ENCODE measurements at regions not wholly inside any gene's neighbourhood (a gene's known extent, or its start where the extent isn't known, plus 50 kb on each side); places are given as distances from the start of the nearest gene placed in this dataset.

DNA sequence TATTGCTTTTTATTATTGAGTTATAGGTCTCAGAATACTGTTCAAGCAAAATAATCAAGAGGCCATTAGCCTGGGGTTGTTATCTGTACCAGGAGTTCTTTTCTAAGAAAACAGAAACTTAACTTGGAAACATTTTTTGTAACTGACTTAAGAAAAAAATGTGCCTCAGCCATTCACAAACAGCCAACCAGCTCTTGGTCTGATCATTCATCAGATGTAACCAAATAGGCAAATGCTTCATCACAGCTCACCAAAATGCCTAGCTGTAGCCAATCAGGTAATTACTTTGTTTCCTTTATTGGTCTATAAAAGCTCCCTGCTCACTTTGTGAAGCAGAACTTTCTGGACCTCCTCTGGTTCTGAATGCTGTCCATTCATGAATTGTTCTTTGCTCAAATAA lies 387.7 kb downstream of the FAT4 start:
- Mint-ChIP-seq H3K27me3 (ENCODE audit: low read depth) (no peaks in the 10 kb centered on the region), H3K27ac (no peak overlapping the region), H3K4me1 (ENCODE audit: low read depth) (no peaks in the 10 kb centered on the region), H3K9me3 (peaks cover 2 to 3% of the 10 kb centered on the region in 2 donors), H3K4me3 (no peak overlapping the region), H3K36me3 (ENCODE audit: insufficient read depth in 2 of 2) (no peaks in the 10 kb centered on the region)
- no peak for DNase-seq
- ATAC-seq (replicated peaks in 1 of 2), result no peak

DNA sequence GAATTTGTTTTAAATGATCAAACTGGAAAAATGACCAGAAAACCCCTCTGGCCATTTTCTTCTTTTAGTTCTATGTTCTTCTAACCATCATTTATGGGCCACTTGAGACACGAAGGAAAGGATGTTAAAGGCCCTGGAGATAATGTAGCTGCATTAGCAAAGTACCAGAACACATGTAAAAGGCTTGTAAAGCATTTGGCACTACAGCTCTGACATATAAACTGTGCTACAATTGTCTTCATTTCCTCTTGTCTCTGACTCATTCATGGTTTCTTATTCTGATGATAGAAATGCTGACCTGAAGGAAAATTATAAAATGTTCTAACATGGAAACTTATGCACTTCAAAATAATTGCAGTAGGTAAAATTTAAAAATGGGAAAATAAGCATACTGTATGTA lies 388.7 kb downstream of the FAT4 start:
- H3K27ac Mint-ChIP-seq, result no peak overlapping the region
- H3K4me1 Mint-ChIP-seq (ENCODE audit: low read depth), result no peaks in the 10 kb centered on the region
- H3K27me3 Mint-ChIP-seq (ENCODE audit: low read depth), result no peaks in the 10 kb centered on the region
- no peak overlapping the region for H3K4me3 Mint-ChIP-seq
- H3K9me3 Mint-ChIP-seq, result peaks cover 2 to 3% of the 10 kb centered on the region in 2 donors
- no peaks in the 10 kb centered on the region for H3K36me3 Mint-ChIP-seq (ENCODE audit: insufficient read depth in 2 of 2)
- ATAC-seq (replicated peaks in 1 of 2) (no peak), DNase-seq (no peak)

DNA sequence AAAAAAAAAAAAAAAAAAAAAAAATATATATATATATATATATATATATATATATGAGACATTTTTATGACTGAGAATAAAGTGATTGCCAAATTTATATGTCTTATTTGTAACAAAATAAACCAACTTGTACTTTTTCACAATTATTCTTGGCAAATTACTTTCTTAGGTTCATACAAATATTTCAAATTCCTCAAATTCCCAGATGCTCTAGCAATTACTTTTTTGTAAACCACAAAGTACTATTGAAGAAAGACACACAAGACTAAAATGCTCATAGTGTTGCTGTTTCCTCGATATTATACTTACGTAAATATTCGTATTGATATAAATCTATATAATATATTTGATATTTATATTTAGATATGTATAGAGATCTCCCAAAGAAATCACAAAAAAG lies 390.0 kb downstream of the FAT4 start:
- Mint-ChIP-seq H3K36me3 (ENCODE audit: insufficient read depth in 2 of 2) (no peaks in the 10 kb centered on the region), H3K27me3 (ENCODE audit: low read depth) (no peaks in the 10 kb centered on the region), H3K4me3 (no peak overlapping the region), H3K9me3 (peaks cover 0 to 3% of the 10 kb centered on the region in 2 donors), H3K4me1 (ENCODE audit: low read depth) (no peaks in the 10 kb centered on the region), H3K27ac (no peak overlapping the region)
- ATAC-seq (replicated peaks in 1 of 2), result no peak
- DNase-seq, result no peak

DNA sequence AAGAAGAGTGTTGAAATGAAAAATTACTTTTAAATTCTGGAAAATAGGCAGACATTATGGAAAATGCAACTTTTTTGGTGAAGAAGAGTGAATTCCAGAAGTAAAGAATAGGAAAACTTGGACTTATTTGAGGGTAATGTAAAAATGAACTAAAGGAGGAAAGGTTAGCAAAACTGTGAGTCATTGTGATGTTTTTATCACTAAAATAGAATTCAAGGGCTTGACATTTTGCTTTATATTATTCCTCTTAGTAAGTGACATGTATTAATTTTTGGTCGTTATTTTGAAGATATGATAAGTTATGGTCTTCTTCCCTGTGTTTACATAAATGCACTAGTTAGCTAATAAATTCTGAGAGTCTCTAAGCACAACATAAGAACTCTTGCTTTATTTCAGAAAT lies 390.9 kb downstream of the FAT4 start:
- Mint-ChIP-seq H3K9me3 (peaks cover 0 to 3% of the 10 kb centered on the region in 2 donors), H3K4me3 (no peak overlapping the region), H3K36me3 (ENCODE audit: insufficient read depth in 2 of 2) (no peaks in the 10 kb centered on the region), H3K27ac (no peak overlapping the region), H3K4me1 (ENCODE audit: low read depth) (no peaks in the 10 kb centered on the region), H3K27me3 (ENCODE audit: low read depth) (no peaks in the 10 kb centered on the region)
- DNase-seq (no peak), ATAC-seq (replicated peaks in 1 of 2) (no peak)

DNA sequence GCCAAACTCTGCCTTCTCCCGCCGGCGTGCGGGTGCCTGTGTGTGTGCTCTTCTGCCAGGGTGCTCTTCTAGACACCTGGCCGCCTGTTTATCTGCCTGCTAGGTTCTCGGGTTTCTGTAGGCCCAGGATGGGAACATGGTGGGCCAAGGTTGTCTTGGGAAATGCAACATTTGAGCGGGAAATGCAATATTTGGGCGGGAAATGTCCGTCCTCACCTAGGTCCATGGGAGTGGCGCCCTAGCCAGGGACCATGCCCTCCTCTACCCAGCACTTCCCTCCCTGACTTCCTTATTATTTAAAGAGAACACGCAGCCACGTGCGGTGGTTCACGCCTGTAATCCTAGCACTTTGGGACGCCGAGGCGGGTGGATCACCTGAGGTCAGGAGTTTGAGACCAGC lies 392.6 kb downstream of the FAT4 start:
- Mint-ChIP-seq H3K9me3 (peaks cover 0 to 3% of the 10 kb centered on the region in 2 donors), H3K27me3 (ENCODE audit: low read depth) (no peaks in the 10 kb centered on the region), H3K27ac (no peak overlapping the region), H3K4me1 (ENCODE audit: low read depth) (no peaks in the 10 kb centered on the region), H3K36me3 (ENCODE audit: insufficient read depth in 2 of 2) (no peaks in the 10 kb centered on the region), H3K4me3 (no peak overlapping the region)
- no peak for ATAC-seq (replicated peaks in 1 of 2)
- no peak for DNase-seq

DNA sequence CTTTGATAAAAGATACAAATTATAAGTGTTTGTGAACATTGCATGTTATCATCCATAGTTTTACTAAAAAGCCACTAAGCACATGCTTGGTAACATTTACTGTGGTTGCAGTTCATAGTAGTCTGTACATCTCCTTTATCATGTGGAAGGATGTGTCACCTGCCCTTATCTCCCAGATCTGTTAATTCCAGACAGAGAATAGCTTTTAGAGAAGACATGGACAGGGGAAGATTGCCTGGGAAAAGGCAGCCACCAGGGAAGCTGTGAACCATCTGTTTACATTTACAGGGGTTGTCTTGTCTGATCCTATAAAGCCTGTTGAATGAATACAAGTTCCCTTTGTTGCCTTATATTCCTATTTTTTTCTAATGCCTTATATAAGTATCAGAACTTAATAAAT lies 396.0 kb downstream of the FAT4 start:
- Mint-ChIP-seq H3K27me3 (ENCODE audit: low read depth) (no peaks in the 10 kb centered on the region), H3K4me3 (no peak overlapping the region), H3K9me3 (peaks cover 4 to 6% of the 10 kb centered on the region in 2 donors), H3K36me3 (ENCODE audit: insufficient read depth in 2 of 2) (no peaks in the 10 kb centered on the region), H3K4me1 (ENCODE audit: low read depth) (no peaks in the 10 kb centered on the region), H3K27ac (no peak overlapping the region)
- DNase-seq (no peak), ATAC-seq (replicated peaks in 1 of 2) (no peak)

DNA sequence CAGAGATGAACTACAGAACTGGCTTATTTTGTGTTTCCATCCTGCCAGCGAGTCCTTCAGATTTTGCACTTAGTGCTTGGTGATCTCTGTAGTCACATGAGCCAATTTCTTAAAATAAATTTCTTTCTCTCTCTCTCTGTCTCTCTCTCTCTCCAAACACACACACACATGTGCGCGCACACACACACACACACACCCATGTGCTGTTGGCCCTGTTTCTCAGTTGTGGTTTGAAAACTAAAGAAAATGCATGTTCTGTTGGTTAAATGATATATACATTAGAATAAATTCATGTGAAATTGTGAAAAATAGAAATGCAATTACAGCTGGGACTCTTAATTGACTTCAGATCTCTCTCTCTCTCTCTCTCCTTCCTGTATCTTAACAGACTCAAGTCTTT lies 399.3 kb downstream of the FAT4 start:
- Mint-ChIP-seq H3K9me3 (peaks cover 6 to 8% of the 10 kb centered on the region in 2 donors), H3K4me3 (no peak overlapping the region), H3K36me3 (ENCODE audit: insufficient read depth in 2 of 2) (no peaks in the 10 kb centered on the region), H3K27ac (no peak overlapping the region), H3K27me3 (ENCODE audit: low read depth) (no peaks in the 10 kb centered on the region), H3K4me1 (ENCODE audit: low read depth) (no peaks in the 10 kb centered on the region)
- DNase-seq (no peak), ATAC-seq (replicated peaks in 1 of 2) (no peak)

DNA sequence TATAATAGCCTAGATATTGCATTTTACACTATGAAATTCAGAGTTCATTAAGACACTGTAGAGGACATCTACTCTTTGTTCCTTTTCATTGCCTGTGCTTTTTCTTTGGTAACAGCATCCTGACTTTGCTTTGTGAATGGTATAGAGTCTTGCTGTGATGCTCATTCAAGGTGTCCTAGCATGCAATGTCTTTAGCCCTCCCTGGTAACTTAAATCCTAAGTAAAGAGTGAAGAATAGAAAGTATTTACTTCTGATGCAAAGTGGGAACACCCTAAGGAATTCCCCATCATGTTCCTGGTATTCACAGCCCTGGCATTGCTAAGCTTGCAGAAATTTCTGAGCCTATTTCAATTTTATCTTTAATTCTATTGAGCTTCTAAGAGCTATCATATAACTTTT lies 400.1 kb downstream of the FAT4 start:
- Mint-ChIP-seq H3K4me1 (ENCODE audit: low read depth) (no peaks in the 10 kb centered on the region), H3K27me3 (ENCODE audit: low read depth) (no peaks in the 10 kb centered on the region), H3K4me3 (no peak overlapping the region), H3K36me3 (ENCODE audit: insufficient read depth in 2 of 2) (no peaks in the 10 kb centered on the region), H3K9me3 (peaks cover 6 to 8% of the 10 kb centered on the region in 2 donors), H3K27ac (no peak overlapping the region)
- no peak for ATAC-seq (replicated peaks in 1 of 2)
- no peak for DNase-seq

DNA sequence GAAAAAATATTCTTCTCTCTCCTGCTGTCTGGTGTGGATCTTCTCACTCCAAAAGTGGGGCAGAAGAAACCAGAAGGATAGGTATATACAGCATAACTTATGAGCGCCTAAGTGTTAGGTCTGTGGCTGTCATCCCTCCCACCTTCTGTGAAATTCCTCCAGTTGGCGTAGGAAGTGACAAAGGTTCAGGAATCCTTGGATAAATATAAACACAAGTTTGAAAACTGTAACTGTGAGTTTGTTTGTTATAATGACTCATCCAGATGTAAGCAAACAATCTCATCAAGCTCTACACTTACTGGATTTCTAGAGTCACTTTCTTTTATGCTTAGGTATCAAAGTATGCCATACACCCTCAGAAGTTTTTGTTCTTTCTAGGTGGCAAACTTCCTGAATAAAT lies 405.2 kb downstream of the FAT4 start:
- H3K27me3 Mint-ChIP-seq (ENCODE audit: low read depth), result no peaks in the 10 kb centered on the region
- H3K4me1 Mint-ChIP-seq (ENCODE audit: low read depth), result no peaks in the 10 kb centered on the region
- DNase-seq (no peak), ATAC-seq (replicated peaks in 1 of 2) (no peak)
- no peaks in the 10 kb centered on the region for H3K36me3 Mint-ChIP-seq (ENCODE audit: insufficient read depth in 2 of 2)
- no peak overlapping the region for H3K4me3 Mint-ChIP-seq
- no peak overlapping the region for H3K27ac Mint-ChIP-seq
- H3K9me3 Mint-ChIP-seq, result peaks cover 2 to 4% of the 10 kb centered on the region in 2 donors

DNA sequence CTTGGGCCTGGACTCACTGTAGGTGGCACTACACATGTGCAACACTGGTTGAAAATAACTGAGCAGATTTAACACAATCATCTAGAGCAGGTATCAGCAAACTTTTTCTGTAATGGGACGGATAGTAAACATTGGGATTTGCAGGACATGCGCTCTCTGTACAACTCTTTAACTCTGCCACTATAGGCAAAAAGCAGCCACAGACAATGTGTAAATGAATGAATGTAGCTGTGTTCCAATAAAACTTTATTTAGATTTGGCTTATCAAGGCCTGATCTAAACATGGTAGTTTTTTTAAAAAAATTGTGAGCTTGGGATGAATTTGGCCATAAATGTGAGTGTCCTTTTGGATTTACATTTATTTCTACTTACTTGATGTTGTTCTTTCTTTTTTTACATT lies 407.3 kb downstream of the FAT4 start:
- no peak for ATAC-seq (replicated peaks in 1 of 2)
- Mint-ChIP-seq H3K9me3 (peaks cover 2% of the 10 kb centered on the region in 2 donors), H3K27ac (no peak overlapping the region), H3K27me3 (ENCODE audit: low read depth) (no peaks in the 10 kb centered on the region), H3K4me1 (ENCODE audit: low read depth) (no peaks in the 10 kb centered on the region), H3K36me3 (ENCODE audit: insufficient read depth in 2 of 2) (no peaks in the 10 kb centered on the region), H3K4me3 (no peak overlapping the region)
- DNase-seq, result no peak

DNA sequence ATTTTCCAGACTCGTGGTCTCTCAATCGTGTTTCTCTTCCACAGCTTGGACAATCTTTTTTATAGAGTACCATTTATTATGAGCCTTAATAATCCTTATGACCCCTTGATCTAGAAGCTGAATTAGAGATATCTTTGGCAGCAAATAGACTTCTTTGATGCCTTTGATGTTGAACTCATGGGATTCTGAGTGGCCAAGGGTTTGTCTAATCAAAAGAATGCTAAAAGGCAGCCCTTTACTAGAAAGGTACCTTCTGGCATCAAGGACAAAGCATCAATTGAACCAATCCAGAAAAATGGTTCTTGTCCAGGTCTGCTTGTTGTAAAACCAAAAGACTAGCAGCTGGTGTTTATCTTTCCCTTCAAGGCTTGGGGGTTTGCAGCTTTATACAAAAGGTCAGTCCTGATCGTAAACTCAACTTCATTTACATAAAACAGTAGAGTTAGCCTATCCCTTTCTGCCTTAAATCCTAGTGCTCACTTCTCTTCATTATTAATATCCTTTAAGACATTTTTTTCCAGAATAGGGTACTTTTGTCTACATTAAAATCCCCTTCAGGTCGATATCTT lies 411.3 kb downstream of the FAT4 start:
- peaks cover 3 to 6% of the 10 kb centered on the region in 2 donors for H3K9me3 Mint-ChIP-seq
- H3K27me3 Mint-ChIP-seq (ENCODE audit: low read depth), result no peaks in the 10 kb centered on the region
- no peaks in the 10 kb centered on the region for H3K4me1 Mint-ChIP-seq (ENCODE audit: low read depth)
- H3K4me3 Mint-ChIP-seq, result no peak overlapping the region
- H3K27ac Mint-ChIP-seq, result no peak overlapping the region
- DNase-seq (no peak), ATAC-seq (replicated peaks in 1 of 2) (no peak)
- no peaks in the 10 kb centered on the region for H3K36me3 Mint-ChIP-seq (ENCODE audit: insufficient read depth in 2 of 2)

DNA sequence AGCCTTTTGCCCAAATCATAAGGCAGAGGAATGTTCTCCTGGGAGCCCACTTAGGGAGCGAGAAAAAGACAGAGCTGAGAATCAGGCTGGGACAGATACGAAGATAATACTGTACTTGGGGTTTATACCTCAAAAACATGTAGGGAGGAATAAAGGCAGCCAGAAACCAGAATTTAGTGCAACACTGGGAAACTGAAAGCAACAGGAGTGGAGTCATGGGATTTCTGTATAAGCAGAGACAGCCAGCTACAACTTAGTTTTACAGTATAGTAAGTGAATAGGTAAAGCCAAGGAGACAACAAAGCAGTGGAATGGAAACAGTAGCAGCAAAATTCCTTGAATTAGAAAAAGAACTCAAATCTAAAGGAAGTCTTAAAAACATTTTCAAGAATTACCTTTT lies 413.2 kb downstream of the FAT4 start:
- Mint-ChIP-seq H3K4me1 (ENCODE audit: low read depth) (no peaks in the 10 kb centered on the region), H3K9me3 (peaks cover 4 to 7% of the 10 kb centered on the region in 2 donors), H3K4me3 (no peak overlapping the region), H3K27me3 (ENCODE audit: low read depth) (no peaks in the 10 kb centered on the region), H3K36me3 (ENCODE audit: insufficient read depth in 2 of 2) (no peaks in the 10 kb centered on the region), H3K27ac (no peak overlapping the region)
- ATAC-seq (replicated peaks in 1 of 2) (no peak), DNase-seq (no peak)

DNA sequence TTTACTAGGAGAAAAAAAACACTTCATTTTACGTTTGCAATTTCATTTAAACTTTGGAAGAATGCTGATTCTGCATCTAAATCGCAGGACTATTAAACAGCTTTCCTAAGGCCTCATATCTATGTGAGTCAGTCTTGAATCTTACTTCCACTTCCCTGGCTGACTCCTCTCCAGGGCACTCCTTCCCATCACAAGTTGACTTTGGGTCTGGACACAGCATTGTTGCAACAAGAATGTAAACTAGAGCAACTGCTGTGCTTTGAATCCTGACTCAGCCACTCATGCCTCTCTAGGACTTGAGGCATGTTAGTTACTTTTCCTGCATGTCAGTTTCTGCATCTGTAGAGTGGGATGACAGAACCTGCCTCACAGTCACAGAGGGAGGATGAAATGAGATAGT lies 413.8 kb downstream of the FAT4 start:
- Mint-ChIP-seq H3K36me3 (ENCODE audit: insufficient read depth in 2 of 2) (peaks cover 0 to 1% of the 10 kb centered on the region in 2 donors), H3K9me3 (peaks cover 7 to 9% of the 10 kb centered on the region in 2 donors), H3K4me3 (no peak overlapping the region), H3K27me3 (ENCODE audit: low read depth) (no peaks in the 10 kb centered on the region), H3K27ac (no peak overlapping the region), H3K4me1 (ENCODE audit: low read depth) (no peaks in the 10 kb centered on the region)
- ATAC-seq (replicated peaks in 1 of 2) (no peak), DNase-seq (no peak)

DNA sequence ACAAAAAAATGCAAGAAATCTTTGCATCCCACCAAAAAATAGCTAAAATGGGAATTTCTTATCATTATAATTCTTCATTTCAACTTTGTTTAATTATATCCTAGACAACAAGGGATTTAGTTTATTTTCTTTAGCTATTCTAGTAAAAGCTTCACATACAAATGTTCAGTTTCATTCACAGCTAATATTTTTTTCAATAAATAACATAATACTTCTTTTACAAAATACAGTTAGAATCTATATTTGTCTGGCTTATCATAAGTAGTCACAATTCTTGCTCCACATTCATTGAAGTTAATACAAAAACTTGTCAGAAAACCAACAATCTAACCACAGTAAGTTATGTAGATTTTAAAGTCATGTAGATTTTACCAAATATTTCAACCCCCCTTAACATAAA lies 414.4 kb downstream of the FAT4 start:
- ATAC-seq (replicated peaks in 1 of 2) (no peak), DNase-seq (no peak)
- H3K27ac Mint-ChIP-seq, result no peak overlapping the region
- H3K36me3 Mint-ChIP-seq (ENCODE audit: insufficient read depth in 2 of 2), result peaks cover 0 to 1% of the 10 kb centered on the region in 2 donors
- H3K27me3 Mint-ChIP-seq (ENCODE audit: low read depth), result no peaks in the 10 kb centered on the region
- H3K9me3 Mint-ChIP-seq, result peaks cover 7 to 9% of the 10 kb centered on the region in 2 donors
- no peak overlapping the region for H3K4me3 Mint-ChIP-seq
- H3K4me1 Mint-ChIP-seq (ENCODE audit: low read depth), result no peaks in the 10 kb centered on the region

All from activated T-cell treated with anti-CD3 and anti-CD28 coated beads, Interleukin-2, amount 50 U/mL, for 72 hours (primary cell).